GM18861 (cell line): ENCODE measurements at regions not wholly inside any gene's neighbourhood (a gene's known extent, or its start where the extent isn't known, plus 50 kb on each side); places are given as distances from the start of the nearest gene placed in this dataset.
"Not testable (repeated sequence)": the region's sequence is repeated elsewhere in the genome, so short reads cannot be mapped to it uniquely, and the experiment has no call there.

Experiments
- ATAC-seq: cut with Tn5 transposase; IDR thresholded peaks from one replicate; pipeline ENCODE4 v1.9.1; 2021; ENCODE audit not compliant: unreplicated experiment

DNA sequence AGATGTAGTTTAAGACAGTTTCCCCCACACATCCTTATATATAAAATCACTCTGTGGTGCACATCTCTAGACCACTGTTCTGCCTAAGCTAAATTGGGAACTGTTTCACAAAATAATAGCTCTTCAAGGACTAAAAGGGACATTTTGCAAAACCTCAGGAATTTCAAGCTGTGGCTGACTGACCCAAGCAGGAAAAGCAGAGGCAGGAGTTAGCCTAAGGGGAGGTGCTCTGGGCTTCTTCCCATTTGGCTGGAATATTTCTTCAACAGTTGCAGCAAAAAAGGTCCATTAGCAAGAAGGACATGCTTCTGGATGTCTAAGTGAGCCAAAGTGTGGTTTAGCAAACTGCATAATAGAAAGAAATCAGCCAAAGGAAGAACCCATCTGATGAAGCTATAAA is 551.2 kb upstream of the ANKRD30A start:
- no peak for ATAC-seq

DNA sequence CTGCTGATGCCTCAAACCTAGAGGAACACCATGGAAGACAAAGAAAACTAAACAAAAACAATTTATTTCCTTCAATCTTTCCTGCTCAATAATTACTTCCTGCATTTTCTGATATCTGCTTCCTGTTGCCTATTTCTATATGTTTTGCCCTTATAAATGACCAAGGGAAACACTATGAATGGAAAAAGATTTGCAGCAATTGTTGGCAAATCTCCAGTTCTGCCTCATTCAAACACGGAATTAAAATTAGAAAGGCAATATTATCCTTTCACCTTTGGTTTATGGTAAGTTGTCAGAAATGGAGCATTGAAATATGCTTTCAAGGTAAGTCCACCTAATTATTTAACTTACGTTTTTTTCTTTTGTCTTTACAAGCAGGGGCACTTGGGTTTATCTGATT is 552.2 kb upstream of the ANKRD30A start:
- ATAC-seq = no peak

DNA sequence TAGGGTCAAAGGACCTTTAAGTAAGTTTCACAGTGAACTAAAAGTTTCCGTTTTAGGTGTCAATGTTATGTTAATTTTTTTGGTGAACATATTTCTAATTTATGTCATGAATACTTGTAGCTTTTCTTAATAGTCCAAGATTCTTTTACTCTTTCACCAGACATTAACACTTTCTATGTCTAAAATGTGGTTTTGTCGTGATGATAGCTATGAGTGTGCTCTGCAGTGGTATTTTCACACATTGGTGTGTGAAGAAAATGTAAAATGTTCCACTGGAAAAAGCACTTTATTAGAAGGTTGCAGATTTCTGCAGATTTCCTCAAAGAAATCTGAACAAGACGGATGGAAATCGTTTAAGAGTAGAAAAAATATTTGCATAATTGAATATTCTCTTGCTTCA is 561.0 kb upstream of the ANKRD30A start:
- ATAC-seq = no peak

DNA sequence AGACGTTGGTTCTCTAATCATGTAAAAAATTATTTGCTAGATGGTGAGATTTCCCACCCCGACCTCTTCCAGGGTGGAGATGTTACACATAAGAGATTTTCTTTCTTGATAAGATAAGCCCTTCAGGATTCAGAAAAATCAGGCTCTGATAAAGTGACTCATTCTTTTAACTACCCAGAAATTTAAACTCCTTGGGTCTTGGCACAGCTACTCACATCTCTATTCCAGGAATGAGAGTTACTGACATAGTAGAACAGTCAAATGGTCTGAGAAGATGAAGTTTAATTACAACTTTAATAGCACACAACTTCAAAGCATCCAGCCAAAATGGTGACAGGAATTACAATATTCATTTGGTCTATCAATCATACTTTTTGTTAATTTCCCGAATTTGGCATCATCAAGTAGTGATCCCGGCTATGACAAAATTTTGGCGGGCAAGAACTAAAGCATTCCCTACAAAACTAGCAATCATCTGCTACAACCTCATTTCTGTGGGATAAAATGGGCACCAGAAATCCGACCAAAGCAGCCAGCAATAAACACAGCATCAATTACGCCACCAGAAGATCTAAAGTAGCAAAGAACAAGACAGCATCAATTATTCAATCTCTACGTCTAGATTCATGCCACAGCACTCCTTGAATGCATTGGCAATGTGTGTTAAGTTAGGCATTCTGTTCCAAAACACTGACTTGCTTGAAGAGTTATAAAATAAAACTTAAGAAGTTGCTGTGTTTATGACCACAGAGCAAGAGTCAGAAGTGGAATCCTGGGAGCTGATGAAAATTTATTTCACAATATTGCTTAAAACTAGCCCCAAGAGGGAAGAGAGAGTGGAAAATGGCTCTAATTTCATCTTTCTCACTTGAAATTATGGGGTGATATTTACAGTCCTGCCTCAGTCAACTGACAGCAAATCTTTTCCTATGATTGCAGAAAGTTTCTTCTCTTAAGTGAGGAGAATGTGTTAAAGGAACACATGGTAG is 565.7 kb upstream of the ANKRD30A start:
- ATAC-seq = no peak

DNA sequence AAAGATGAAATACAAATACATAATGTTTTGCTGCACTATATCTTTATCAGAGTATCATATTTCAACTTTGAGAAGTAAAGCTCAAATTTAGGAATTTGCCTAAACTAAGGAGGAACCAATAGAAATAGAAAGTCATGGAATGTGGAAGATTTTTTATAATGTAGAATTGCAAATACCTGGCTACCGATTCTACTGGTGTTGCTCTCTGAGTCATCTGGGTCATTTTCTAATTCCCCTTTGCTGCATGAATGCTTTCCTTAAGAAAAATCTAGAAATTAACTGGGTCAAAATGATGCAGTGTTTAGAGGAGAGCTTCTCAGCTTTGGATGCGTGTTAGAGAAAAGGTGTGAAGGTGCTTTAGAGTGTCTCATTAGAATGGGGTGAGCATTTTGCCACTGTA is 568.9 kb upstream of the ANKRD30A start:
- no peak for ATAC-seq

- no peak for ATAC-seq
Observed at GRCh38 chr10:36555036-36555435, 570.4 kb upstream of the ANKRD30A start.

DNA sequence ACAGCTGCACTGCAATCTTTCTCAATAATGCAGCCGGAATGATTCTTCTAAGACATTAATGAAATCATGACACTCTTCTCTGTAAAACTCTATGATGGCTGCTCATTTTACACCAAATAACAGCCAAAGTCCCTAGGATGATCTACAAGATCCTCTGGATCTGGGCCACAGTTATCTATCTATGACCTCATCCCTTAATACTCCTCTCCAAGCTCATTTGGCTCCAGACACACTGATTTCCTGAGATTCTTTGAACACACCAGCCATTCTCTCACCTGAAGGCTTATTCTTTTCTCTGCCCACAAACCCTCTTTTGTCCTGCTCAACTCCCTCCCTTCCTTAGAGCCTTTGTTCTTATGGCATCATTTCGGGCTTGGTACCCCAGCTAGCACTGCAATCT is 577.4 kb upstream of the ANKRD30A start:
- no peak for ATAC-seq

- ATAC-seq = no peak
Observed at GRCh38 chr10:36542493-36542892, 582.9 kb upstream of the ANKRD30A start.

- no peak for ATAC-seq
Observed at GRCh38 chr10:36540611-36541010, 584.8 kb upstream of the ANKRD30A start.

DNA sequence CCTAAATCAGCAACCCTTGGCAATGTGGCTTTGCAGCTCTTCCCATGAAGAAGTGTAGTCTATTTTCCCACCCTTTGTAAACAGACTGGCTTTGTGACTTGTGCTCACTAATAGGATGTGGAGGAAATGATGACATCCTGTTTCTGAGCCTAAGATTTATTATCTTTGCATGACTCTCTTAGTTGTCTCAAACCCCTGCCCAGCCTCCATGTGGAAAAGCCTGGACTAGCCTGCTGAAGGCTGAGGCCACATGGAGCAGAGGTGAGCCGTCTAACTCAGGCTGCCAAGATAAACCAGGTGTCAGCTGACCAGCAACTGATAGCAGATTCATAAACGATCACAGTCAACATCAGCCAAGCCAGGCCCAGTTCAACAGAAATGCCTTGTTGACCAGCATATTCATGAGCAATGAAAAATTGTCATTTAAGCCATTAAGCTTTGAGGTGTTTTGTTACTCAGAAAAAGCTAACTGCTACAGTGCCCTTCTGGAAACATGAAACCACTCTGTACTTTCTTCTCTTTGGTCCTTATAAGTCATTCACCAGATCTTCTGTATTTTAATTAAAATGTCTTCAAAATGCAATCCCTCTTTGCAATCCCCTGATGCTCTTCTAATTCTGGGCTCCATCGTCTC is 586.3 kb upstream of the ANKRD30A start:
- no peak for ATAC-seq

- ATAC-seq = peak; percentile 100
Observed at GRCh38 chr10:36534471-36535002, 590.9 kb upstream of the ANKRD30A start.

DNA sequence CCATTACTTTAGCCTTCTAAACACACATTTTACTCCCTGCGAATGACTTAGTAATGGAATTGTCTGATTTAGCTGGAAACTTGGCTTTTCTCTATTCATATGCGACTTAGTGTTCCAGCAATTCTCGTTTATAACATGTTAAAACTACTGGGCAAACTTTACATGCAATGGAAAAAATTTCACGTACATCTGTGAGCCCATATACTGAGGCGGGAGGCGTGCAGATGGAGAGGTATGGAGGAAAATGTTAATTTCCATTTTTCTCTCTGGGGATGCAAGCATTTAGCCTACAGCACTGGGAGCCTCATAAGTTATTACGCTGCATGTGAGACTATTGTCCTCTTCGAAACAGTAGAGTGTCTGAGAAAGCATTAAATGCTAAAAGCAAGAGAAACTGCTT is 591.5 kb upstream of the ANKRD30A start:
- ATAC-seq = no peak

- no peak for ATAC-seq
Observed at GRCh38 chr10:36533316-36533715, 592.1 kb upstream of the ANKRD30A start.

GRCh38 chr10:36531621-36532020 is 593.8 kb upstream of the ANKRD30A start:
- no peak for ATAC-seq

GRCh38 chr10:36526033-36526432 is 599.4 kb upstream of the ANKRD30A start:
- no peak for ATAC-seq

- not testable (repeated sequence) for ATAC-seq
Observed at GRCh38 chr10:36524126-36524525, 601.3 kb upstream of the ANKRD30A start.

- no peak for ATAC-seq
Observed at GRCh38 chr10:36519909-36520308, 605.5 kb upstream of the ANKRD30A start.

GRCh38 chr10:36516281-36516680 is 609.1 kb upstream of the ANKRD30A start:
- ATAC-seq = no peak

GRCh38 chr10:36515319-36515718 is 610.1 kb upstream of the ANKRD30A start:
- no peak for ATAC-seq

DNA sequence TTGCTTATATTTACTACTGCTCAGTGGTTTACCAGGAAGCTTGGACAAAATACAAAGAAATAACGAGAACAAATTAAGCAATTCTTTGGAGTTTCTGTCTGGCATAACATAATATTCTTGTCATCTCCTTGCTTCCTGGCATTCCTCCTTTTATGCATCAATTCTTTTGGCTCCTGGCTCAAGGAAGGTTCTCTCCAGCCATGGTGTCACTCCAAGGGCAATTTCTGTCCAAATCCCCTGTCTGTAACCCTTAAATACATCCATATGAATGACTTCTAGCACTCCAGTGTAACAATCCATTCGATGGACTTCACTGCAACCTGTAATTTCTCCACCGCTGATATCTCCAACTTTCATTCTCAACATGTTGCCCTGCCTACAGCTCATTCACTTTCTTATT is 617.7 kb upstream of the ANKRD30A start:
- ATAC-seq = no peak

GRCh38 chr10:36506697-36507496 is 618.5 kb upstream of the ANKRD30A start:
- ATAC-seq = no peak
